Small intestine (tissue), 7 donors: ENCODE measurements at regions not wholly inside any gene's neighbourhood (a gene's known extent, or its start where the extent isn't known, plus 50 kb on each side); places are given as distances from the start of the nearest gene placed in this dataset.
A peak's percentile ranks its signal among the peaks of the same experiment; 100 is the strongest.
"Not testable (repeated sequence)": the region's sequence is repeated elsewhere in the genome, so short reads cannot be mapped to it uniquely, and the experiment has no call there.

Experiments
- DNase-seq, 2 donors: peaks; one replicate each; pipeline versions ENCODE4 v3.0.0 to v3.0.0-alpha.2; 2013
- FAIRE-seq: peaks from 2 replicates; lab custom pipeline; 2012; peaks lifted over from hg19 to GRCh38; lab: Jason Lieb, UNC
- H3K27ac ChIP-seq, 3 donors: one replicate each; pipeline ENCODE4 v1.5.1; 2013; ENCODE audit warnings: low read length in 2 of 3, mild to moderate bottlenecking in 2 of 3, control low read depth in 1 of 3, inconsistent platforms in 1 of 3, low read depth in 1 of 3, moderate library complexity in 1 of 3
- H3K27me3 ChIP-seq, 3 donors: one replicate each; pipeline ENCODE4 v1.6.1; 2013; ENCODE audit warnings: low read length in 3 of 3, inconsistent platforms in 1 of 3; ENCODE audit not compliant: control insufficient read depth in 3 of 3, insufficient read depth in 3 of 3
- H3K36me3 ChIP-seq, 3 donors: one replicate each; pipeline ENCODE4 v1.6.1; 2013; ENCODE audit warnings: low read length in 3 of 3, inconsistent platforms in 1 of 3, low read depth in 1 of 3, mild to moderate bottlenecking in 1 of 3, moderate library complexity in 1 of 3; ENCODE audit not compliant: control insufficient read depth in 3 of 3, insufficient read depth in 2 of 3
- H3K4me1 ChIP-seq, 3 donors: one replicate each; pipeline ENCODE4 v1.6.1; 2013; ENCODE audit warnings: low read length in 2 of 3, inconsistent platforms in 1 of 3, low read depth in 1 of 3, mild to moderate bottlenecking in 1 of 3, moderate library complexity in 1 of 3; ENCODE audit not compliant: control insufficient read depth in 3 of 3, insufficient read depth in 2 of 3
- H3K4me3 ChIP-seq, 3 donors: one replicate each; pipeline ENCODE4 v1.5.1; 2013; ENCODE audit warnings: low read length in 3 of 3, control low read depth in 1 of 3, inconsistent platforms in 1 of 3, low read depth in 1 of 3, mild to moderate bottlenecking in 1 of 3, moderate library complexity in 1 of 3
- H3K9me3 ChIP-seq, 2 donors: one replicate each; pipeline ENCODE4 v1.6.1; 2013; ENCODE audit warnings: low read depth in 1 of 2, low read length in 1 of 2; ENCODE audit not compliant: control insufficient read depth in 2 of 2, insufficient read depth in 1 of 2
- WGBS, 3 donors: extraction: QIAGEN DNeasy Blood & Tissue Kit; methylation state at CpG; one replicate each; pipeline ENCODE4 v1.1.7; 2013; 5-methylcytosine and 5-hydroxymethylcytosine counted together
- donor health status: healthy with polysubstance abuse.
- donor health status: control.
- donor health status: control.
- donor health status: Bipolar disorder and iron deficiency.
- donor health status: healthy.

- no peaks in the 10 kb centered on the region for H3K9me3 ChIP-seq
- DNase-seq (no peak), FAIRE-seq (no peak)
- WGBS, 3 donors = 90 to 93% (median 91%) methylated on average over 5 of the region's 5 CpGs
- H3K36me3 ChIP-seq = no peaks in the 10 kb centered on the region
- H3K27ac ChIP-seq = no peak overlapping the region
- no peak overlapping the region for H3K4me3 ChIP-seq
- no peaks in the 10 kb centered on the region for H3K4me1 ChIP-seq
- H3K27me3 ChIP-seq = no peaks in the 10 kb centered on the region
Measured at GRCh38 chr10:63841761-63842160, 320.6 kb downstream of the REEP3 start.

GRCh38 chr10:63843107-63843506, 321.9 kb downstream of the REEP3 start:
- 76 to 86% (median 84%) methylated on average over 2 of the region's 2 CpGs for WGBS, 3 donors
- H3K36me3 ChIP-seq = no peaks in the 10 kb centered on the region
- H3K27ac ChIP-seq = no peak overlapping the region
- no peak for DNase-seq
- H3K4me1 ChIP-seq = no peaks in the 10 kb centered on the region
- FAIRE-seq = no peak
- no peaks in the 10 kb centered on the region for H3K27me3 ChIP-seq
- peaks cover 0 to 4% of the 10 kb centered on the region in 2 donors for H3K9me3 ChIP-seq
- no peak overlapping the region for H3K4me3 ChIP-seq

- H3K27me3 ChIP-seq, DNase-seq, H3K36me3 ChIP-seq, H3K4me1 ChIP-seq, FAIRE-seq, H3K9me3 ChIP-seq, H3K4me3 ChIP-seq, H3K27ac ChIP-seq: not testable (repeated sequence)
- 52 to 75% (median 66%) methylated on average over 3 of the region's 3 CpGs for WGBS, 3 donors
Measured at GRCh38 chr10:63848871-63849270, 327.7 kb downstream of the REEP3 start.

- Histone ChIP-seq H3K4me1 (no peaks in the 10 kb centered on the region), H3K27ac (no peak overlapping the region), H3K9me3 (no peaks in the 10 kb centered on the region), H3K4me3 (no peak overlapping the region), H3K27me3 (peaks cover 0 to 15% (median 0%) of the 10 kb centered on the region in 3 donors), H3K36me3 (no peaks in the 10 kb centered on the region)
- WGBS, 3 donors = 88 to 98% (median 96%) methylated on average over 1 of the region's 1 CpG
- DNase-seq (no peak), FAIRE-seq (no peak)
Measured at GRCh38 chr10:63862860-63863259, 341.7 kb downstream of the REEP3 start.

- DNase-seq (no peak), FAIRE-seq (no peak)
- H3K9me3 ChIP-seq = no peaks in the 10 kb centered on the region
- H3K27me3 ChIP-seq = peaks cover 0 to 15% (median 0%) of the 10 kb centered on the region in 3 donors
- no peak overlapping the region for H3K27ac ChIP-seq
- H3K4me3 ChIP-seq = no peak overlapping the region
- H3K36me3 ChIP-seq = no peaks in the 10 kb centered on the region
- 47 to 65% (median 48%) methylated on average over 4 of the region's 4 CpGs for WGBS, 3 donors
- H3K4me1 ChIP-seq = no peaks in the 10 kb centered on the region
Measured at GRCh38 chr10:63865210-63865609, 344.0 kb downstream of the REEP3 start.

GRCh38 chr10:63866075-63866746, 345.0 kb downstream of the REEP3 start:
- no peaks in the 10 kb centered on the region for H3K9me3 ChIP-seq
- DNase-seq = peak; percentile 41 to 54
- no peak overlapping the region for H3K27ac ChIP-seq
- no peaks in the 10 kb centered on the region for H3K36me3 ChIP-seq
- H3K4me3 ChIP-seq = peak overlapping the region in 1 of 3 donors; percentile 7
- no peak for FAIRE-seq
- H3K27me3 ChIP-seq = peaks cover 0 to 15% (median 0%) of the 10 kb centered on the region in 3 donors
- no peaks in the 10 kb centered on the region for H3K4me1 ChIP-seq
- 6 to 10% (median 6%) methylated on average over 15 to 16 of the region's 16 CpGs for WGBS, 3 donors

GRCh38 chr10:63866747-63867140, 345.5 kb downstream of the REEP3 start:
- Histone ChIP-seq H3K27ac (no peak overlapping the region), H3K36me3 (no peaks in the 10 kb centered on the region), H3K4me3 (no peak overlapping the region), H3K9me3 (no peaks in the 10 kb centered on the region), H3K4me1 (no peaks in the 10 kb centered on the region), H3K27me3 (peaks cover 0 to 15% (median 0%) of the 10 kb centered on the region in 3 donors)
- WGBS, 3 donors = 3 to 5% (median 5%) methylated on average over 2 of the region's 2 CpGs
- FAIRE-seq = no peak
- DNase-seq = peak in 1 of 2 donors; percentile 11

GRCh38 chr10:63878428-63878827, 357.2 kb downstream of the REEP3 start:
- H3K4me1 ChIP-seq = no peaks in the 10 kb centered on the region
- no peaks in the 10 kb centered on the region for H3K36me3 ChIP-seq
- no peaks in the 10 kb centered on the region for H3K27me3 ChIP-seq
- WGBS, 3 donors = 53 to 75% (median 59%) methylated on average over 2 of the region's 2 CpGs
- H3K4me3 ChIP-seq = no peak overlapping the region
- no peak for DNase-seq
- H3K27ac ChIP-seq = no peak overlapping the region
- no peak for FAIRE-seq
- peaks cover 0 to 3% of the 10 kb centered on the region in 2 donors for H3K9me3 ChIP-seq

GRCh38 chr10:63883861-63884260, 362.7 kb downstream of the REEP3 start:
- no peak overlapping the region for H3K27ac ChIP-seq
- no peaks in the 10 kb centered on the region for H3K9me3 ChIP-seq
- H3K4me3 ChIP-seq = no peak overlapping the region
- no peaks in the 10 kb centered on the region for H3K4me1 ChIP-seq
- H3K36me3 ChIP-seq = no peaks in the 10 kb centered on the region
- DNase-seq (no peak), FAIRE-seq (no peak)
- 67 to 80% (median 74%) methylated on average over 1 of the region's 1 CpG for WGBS, 3 donors
- no peaks in the 10 kb centered on the region for H3K27me3 ChIP-seq
